ENCODE measurements at regions not wholly inside any gene's neighbourhood (a gene's known extent, or its start where the extent isn't known, plus 50 kb on each side); places are given as distances from the start of the nearest gene placed in this dataset.
"Not testable (repeated sequence)": the region's sequence is repeated elsewhere in the genome, so short reads cannot be mapped to it uniquely, and the experiment has no call there.

- H3K27ac Mint-ChIP-seq; H3K4me1 Mint-ChIP-seq; H3K4me3 Mint-ChIP-seq; DNase-seq; POLR2A ChIA-PET; H3K36me3 Mint-ChIP-seq; H3K27me3 Mint-ChIP-seq; H3K9me3 Mint-ChIP-seq; ATAC-seq (ENCODE audit: low read depth): not testable (repeated sequence)
Observed at GRCh38 chr21:13985865-13986863, 224.6 kb downstream of the LIPI start.

DNA sequence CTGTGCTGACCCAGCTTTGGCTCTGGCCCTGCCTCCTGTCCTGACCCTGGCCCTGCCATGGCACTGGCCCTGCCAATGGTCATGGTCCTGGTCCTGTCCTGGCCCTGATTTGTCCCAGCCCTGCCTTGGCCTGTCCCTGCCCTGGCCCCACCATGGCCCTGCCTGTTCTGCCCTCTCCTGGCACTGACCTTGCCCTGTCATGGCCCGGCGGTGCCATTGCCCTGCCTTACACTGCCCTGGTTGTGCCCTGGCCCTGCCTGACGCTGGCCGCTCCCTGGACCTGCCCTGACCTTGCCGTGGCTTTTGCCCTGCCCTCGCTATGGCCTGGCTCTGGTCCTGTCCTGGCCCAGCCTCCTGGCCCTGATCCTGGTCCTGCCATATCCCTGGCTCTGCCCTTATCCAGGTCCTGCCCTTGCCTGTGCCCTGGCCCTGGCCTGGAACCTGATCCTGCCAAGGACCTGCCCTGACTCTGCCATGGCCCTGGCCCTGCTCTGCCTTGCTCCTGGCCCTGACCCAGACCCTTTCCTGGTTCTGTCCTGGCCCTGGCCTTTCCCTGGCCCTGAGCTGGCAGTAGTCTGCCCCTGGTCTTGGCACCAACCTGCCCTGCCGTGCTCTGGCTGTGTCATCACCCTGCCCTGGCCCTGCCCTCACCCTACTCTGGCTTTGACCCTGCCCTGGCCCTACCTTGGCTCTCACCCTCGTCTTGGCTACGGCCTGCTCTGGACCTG is 225.5 kb downstream of the LIPI start:
- H3K27ac Mint-ChIP-seq; ATAC-seq (ENCODE audit: low read depth); H3K36me3 Mint-ChIP-seq; POLR2A ChIA-PET; H3K9me3 Mint-ChIP-seq; H3K4me1 Mint-ChIP-seq; H3K4me3 Mint-ChIP-seq; H3K27me3 Mint-ChIP-seq: not testable (repeated sequence)
- peak; percentile 20 for DNase-seq

- ATAC-seq (ENCODE audit: low read depth); POLR2A ChIA-PET; H3K9me3 Mint-ChIP-seq: not testable (repeated sequence)
Observed at GRCh38 chr21:13984728-13985127, 226.0 kb downstream of the LIPI start.

DNA sequence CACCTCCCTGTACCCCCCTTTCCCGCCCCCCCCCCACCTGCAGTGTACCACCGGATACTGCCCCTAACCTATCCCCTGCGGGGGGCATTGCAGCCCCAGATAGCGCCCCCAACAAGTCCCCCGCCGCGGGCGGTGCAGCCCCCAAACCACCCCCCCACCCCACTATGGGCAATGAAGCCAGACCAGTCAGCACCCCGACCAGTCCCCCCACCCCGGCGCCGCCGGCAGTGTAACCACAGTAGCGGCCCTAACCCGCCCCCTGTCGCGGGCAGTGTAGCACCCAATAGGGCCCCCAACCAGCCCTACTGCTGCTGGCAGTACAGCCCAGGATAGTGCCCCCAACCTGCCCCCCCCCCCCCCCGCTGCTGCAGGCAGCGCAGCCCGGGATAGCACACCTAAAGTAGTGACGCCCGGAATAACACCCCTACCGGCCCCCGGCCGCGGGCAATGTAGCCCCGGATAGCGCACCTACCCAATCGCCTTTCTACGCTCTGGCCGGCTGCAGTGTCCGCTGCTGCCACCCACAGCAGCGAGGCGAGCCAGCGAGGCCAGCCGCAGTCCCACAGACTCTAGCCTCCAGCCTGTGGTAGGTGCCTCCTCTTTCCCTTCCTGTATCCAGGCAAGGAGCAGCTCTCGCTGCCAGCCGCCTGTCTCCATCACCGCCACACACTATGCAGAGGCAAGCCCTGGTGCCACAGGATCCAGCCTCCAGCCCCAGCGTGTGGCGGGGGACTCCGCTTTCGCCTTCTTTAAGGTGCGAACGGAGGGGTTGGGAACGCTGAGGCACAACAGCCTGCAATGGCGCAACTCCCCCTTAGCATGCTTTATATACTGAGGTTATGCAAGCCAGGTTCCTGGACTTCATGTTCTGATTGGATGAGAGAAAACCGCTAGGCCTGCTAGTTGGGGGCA is 229.3 kb downstream of the LIPI start:
- H3K27me3 Mint-ChIP-seq; ATAC-seq (ENCODE audit: low read depth); H3K9me3 Mint-ChIP-seq; H3K36me3 Mint-ChIP-seq; POLR2A ChIA-PET; H3K4me3 Mint-ChIP-seq; H3K4me1 Mint-ChIP-seq; H3K27ac Mint-ChIP-seq; DNase-seq: not testable (repeated sequence)

More at GRCh38 chr21:13984728-13985127, 226.0 kb downstream of the LIPI start:
- not testable (repeated sequence) for H3K27me3 Mint-ChIP-seq, H3K27ac Mint-ChIP-seq, H3K4me1 Mint-ChIP-seq, H3K4me3 Mint-ChIP-seq, DNase-seq, H3K36me3 Mint-ChIP-seq

- DNase-seq (peak; percentile 78), ATAC-seq (ENCODE audit: low read depth) (peak; percentile 91)
- H3K4me1 Mint-ChIP-seq, POLR2A ChIA-PET, H3K9me3 Mint-ChIP-seq, H3K27me3 Mint-ChIP-seq, H3K36me3 Mint-ChIP-seq: not testable (repeated sequence)
- Mint-ChIP-seq H3K27ac (peak overlapping the region; percentile 54), H3K4me3 (peak overlapping the region; percentile 87)
Observed at GRCh38 chr21:13980115-13980662, 230.6 kb downstream of the LIPI start.

- Mint-ChIP-seq H3K4me3 (peak overlapping the region; percentile 87), H3K27ac (peak overlapping the region; percentile 54)
- H3K27me3 Mint-ChIP-seq; DNase-seq; H3K36me3 Mint-ChIP-seq; H3K4me1 Mint-ChIP-seq; POLR2A ChIA-PET; ATAC-seq (ENCODE audit: low read depth); H3K9me3 Mint-ChIP-seq: not testable (repeated sequence)
Observed at GRCh38 chr21:13979608-13980007, 231.1 kb downstream of the LIPI start.

GRCh38 chr21:13974582-13974981 is 236.2 kb downstream of the LIPI start:
- ATAC-seq (ENCODE audit: low read depth); H3K27ac Mint-ChIP-seq; POLR2A ChIA-PET; H3K27me3 Mint-ChIP-seq; DNase-seq; H3K4me1 Mint-ChIP-seq; H3K9me3 Mint-ChIP-seq; H3K4me3 Mint-ChIP-seq; H3K36me3 Mint-ChIP-seq: not testable (repeated sequence)

GRCh38 chr21:13969853-13970252 is 240.9 kb downstream of the LIPI start:
- DNase-seq; H3K27ac Mint-ChIP-seq; H3K4me3 Mint-ChIP-seq; ATAC-seq (ENCODE audit: low read depth); H3K27me3 Mint-ChIP-seq; H3K9me3 Mint-ChIP-seq; H3K36me3 Mint-ChIP-seq; POLR2A ChIA-PET; H3K4me1 Mint-ChIP-seq: not testable (repeated sequence)

DNA sequence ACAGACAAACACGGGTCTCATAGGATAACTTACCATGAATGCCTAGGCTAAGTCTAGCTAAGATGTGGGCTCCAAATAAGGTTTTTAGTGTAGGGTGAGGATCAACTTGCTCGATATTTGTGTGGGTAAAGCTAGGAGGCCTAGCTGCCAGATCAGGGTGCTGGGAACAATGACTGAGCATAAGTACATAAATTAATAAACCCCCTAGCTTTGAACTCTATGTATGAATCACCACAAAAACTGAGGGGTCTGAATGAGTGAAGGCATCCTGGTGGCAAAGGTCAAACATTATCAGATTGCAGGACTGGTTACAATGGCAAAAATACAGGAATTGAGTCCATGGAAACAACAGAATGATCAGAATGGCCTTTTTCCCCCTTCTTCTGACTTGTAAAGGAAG is 241.8 kb downstream of the LIPI start:
- H3K9me3 Mint-ChIP-seq; H3K4me1 Mint-ChIP-seq; DNase-seq; ATAC-seq (ENCODE audit: low read depth); H3K27ac Mint-ChIP-seq; H3K4me3 Mint-ChIP-seq; H3K36me3 Mint-ChIP-seq; H3K27me3 Mint-ChIP-seq; POLR2A ChIA-PET: not testable (repeated sequence)

DNA sequence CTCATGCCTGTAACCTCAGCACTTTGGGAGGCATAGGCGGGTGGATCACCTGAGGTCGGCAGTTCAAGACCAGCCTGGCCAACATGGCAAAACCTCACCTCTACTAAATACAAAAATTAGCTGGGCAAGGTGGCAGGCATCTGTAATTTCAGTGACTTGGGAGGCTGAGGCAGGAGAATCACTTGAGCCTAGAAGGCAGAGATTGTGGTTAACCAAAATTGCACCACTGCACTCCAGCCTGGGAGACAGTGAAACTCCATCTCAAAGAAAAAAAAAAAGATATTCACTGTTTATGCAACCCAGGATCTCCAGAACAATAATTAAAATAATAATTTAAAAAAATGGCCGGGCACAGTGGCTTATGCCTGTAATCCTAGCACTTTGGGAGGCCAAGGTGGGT is 247.5 kb downstream of the LIPI start:
- H3K27me3 Mint-ChIP-seq; H3K4me3 Mint-ChIP-seq; H3K27ac Mint-ChIP-seq; H3K4me1 Mint-ChIP-seq; DNase-seq; H3K36me3 Mint-ChIP-seq; H3K9me3 Mint-ChIP-seq; ATAC-seq (ENCODE audit: low read depth); POLR2A ChIA-PET: not testable (repeated sequence)

DNA sequence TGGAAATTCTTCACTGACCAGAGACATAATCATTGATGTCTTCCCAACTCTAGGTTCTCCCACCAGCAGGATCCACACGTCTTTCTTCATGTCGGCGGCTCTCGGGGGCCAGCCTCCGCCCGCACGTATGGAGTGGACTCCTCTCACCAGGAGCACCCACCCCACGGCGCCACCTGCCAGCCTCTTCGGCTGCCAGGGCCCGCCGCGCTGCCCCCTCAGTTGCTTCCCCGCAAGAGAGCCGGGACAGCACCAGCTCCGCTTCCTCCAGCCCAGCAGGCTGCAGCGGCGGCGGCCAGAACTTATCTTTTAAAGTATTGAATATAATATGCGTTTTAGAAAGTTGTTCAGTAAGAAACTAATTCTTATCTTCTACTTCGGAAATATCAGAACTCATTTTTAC is 273.5 kb downstream of the LIPI start:
- H3K36me3 Mint-ChIP-seq: peaks cover 6% of the 10 kb centered on the region
- no peak for ATAC-seq (ENCODE audit: low read depth)

GRCh38 chr21:13936033-13936937 is 274.5 kb downstream of the LIPI start:
- H3K27me3 Mint-ChIP-seq; ATAC-seq (ENCODE audit: low read depth); H3K9me3 Mint-ChIP-seq; H3K27ac Mint-ChIP-seq; H3K4me1 Mint-ChIP-seq; POLR2A ChIA-PET; H3K4me3 Mint-ChIP-seq; DNase-seq; H3K36me3 Mint-ChIP-seq: not testable (repeated sequence)

More for the DNA sequence above, 273.5 kb downstream of the LIPI start:
- Mint-ChIP-seq H3K4me1 (no peaks in the 10 kb centered on the region), H3K9me3 (peaks cover 4% of the 10 kb centered on the region), H3K4me3 (no peak overlapping the region), H3K27ac (no peak overlapping the region), H3K27me3 (no peaks in the 10 kb centered on the region)
- POLR2A ChIA-PET: no interaction called here
- DNase-seq: no peak

Data from activated naive CD8-positive, alpha-beta T cell treated with anti-CD3 and anti-CD28 coated beads, Interleukin-2, amount 10 ng/mL, durations not matched to agents 7 days and 5 days (primary cell).